Activated naive CD8-positive, alpha-beta T cell treated with anti-CD3 and anti-CD28 coated beads for 36 hours (primary cell): ENCODE measurements at regions not wholly inside any gene's neighbourhood (a gene's known extent, or its start where the extent isn't known, plus 50 kb on each side); places are given as distances from the start of the nearest gene placed in this dataset.
A peak's percentile ranks its signal among the peaks of the same experiment; 100 is the strongest.

ENCODE experiments used
- DNase-seq: peaks from one replicate; pipeline ENCODE4 v3.0.0; 2021
- H3K27ac Mint-ChIP-seq: one replicate; pipeline ENCODE4 v1.8.0; 2022; ENCODE audit warnings: mild to moderate bottlenecking, moderate library complexity, mixed read lengths
- H3K27me3 Mint-ChIP-seq: one replicate; pipeline ENCODE4 v1.8.0; 2022; ENCODE audit warnings: mild to moderate bottlenecking, mixed read lengths
- H3K36me3 Mint-ChIP-seq: one replicate; pipeline ENCODE4 v1.8.0; 2021; ENCODE audit warnings: mild to moderate bottlenecking, mixed read lengths
- H3K4me1 Mint-ChIP-seq: one replicate; pipeline ENCODE4 v1.8.0; 2021; ENCODE audit warnings: mixed read lengths
- H3K4me3 Mint-ChIP-seq: one replicate; pipeline ENCODE4 v1.8.0; 2022; ENCODE audit warnings: mild to moderate bottlenecking, moderate library complexity, mixed read lengths
- H3K9me3 Mint-ChIP-seq: one replicate; pipeline ENCODE4 v1.8.0; 2022; ENCODE audit warnings: mixed read lengths

DNA sequence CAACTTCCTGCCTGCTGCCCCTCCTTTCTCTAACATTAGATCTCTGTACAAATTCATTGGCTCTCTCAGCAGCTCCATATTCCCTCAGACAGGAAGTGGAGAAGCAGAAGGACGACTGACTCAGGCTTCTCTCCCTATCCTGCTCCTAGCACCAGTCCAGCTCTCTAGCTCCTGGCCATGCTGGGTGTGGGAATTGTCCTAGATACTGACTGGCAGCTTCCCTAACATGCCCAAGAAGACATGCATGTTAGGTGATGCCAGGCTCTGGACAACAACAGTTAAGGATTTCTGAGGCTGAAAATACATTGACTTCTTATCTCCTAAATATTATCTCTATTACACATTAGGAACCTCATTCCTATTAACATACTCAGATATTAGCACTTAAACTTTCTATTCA lies 292.9 kb downstream of the IKZF2 start:
- Mint-ChIP-seq H3K36me3 (peaks cover 5% of the 10 kb centered on the region), H3K4me3 (no peak overlapping the region), H3K4me1 (no peaks in the 10 kb centered on the region), H3K9me3 (peaks cover 21% of the 10 kb centered on the region), H3K27me3 (no peaks in the 10 kb centered on the region), H3K27ac (no peak overlapping the region)
- no peak for DNase-seq

GRCh38 chr2:212854771-212855170 lies 296.6 kb downstream of the IKZF2 start:
- Mint-ChIP-seq H3K4me3 (no peak overlapping the region), H3K9me3 (peaks cover 2% of the 10 kb centered on the region), H3K4me1 (no peaks in the 10 kb centered on the region), H3K27me3 (no peaks in the 10 kb centered on the region), H3K36me3 (no peaks in the 10 kb centered on the region), H3K27ac (no peak overlapping the region)
- DNase-seq: no peak

DNA sequence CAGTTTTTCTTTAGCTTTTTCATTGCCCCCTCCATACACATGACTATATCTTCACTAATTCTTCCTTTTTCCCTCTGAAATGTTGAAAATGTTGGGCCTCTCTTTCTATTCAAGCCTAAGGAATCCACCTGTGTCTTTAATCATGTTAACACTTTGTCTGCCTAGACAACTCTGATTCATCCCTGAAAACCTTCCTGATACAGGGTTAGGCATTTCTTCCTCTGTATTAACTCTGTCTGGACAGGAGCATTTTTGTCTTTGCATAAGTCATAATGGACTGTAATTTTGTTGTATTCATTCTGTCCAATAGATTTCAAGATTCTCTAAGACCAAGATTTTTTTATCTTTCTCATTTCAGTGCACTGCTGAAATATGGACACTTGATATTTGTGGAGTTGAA lies 297.3 kb downstream of the IKZF2 start:
- DNase-seq: no peak
- H3K9me3 Mint-ChIP-seq: no peaks in the 10 kb centered on the region
- no peak overlapping the region for H3K4me3 Mint-ChIP-seq
- H3K36me3 Mint-ChIP-seq: no peaks in the 10 kb centered on the region
- H3K4me1 Mint-ChIP-seq: no peaks in the 10 kb centered on the region
- no peak overlapping the region for H3K27ac Mint-ChIP-seq
- no peaks in the 10 kb centered on the region for H3K27me3 Mint-ChIP-seq

DNA sequence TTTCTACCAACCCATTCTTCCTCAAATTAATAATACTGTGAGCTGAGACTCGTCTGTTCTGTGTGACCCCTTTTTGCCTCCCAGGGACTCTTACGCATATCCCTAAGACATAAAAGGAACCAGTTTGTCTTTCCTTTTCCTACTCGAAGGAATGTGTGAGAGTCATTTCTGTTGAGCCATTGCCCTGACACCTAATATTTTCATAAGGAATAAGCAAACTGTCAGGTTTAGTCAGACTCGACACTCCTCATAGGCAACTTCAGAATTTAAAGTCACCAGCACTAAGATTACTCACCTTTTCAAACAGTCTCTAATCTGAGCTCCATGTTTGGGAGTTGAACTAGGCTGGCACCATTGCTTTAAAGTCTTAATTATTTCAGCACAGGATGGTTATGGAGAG lies 305.5 kb downstream of the IKZF2 start:
- Mint-ChIP-seq H3K9me3 (peaks cover 3% of the 10 kb centered on the region), H3K27ac (no peak overlapping the region), H3K36me3 (peaks cover 2% of the 10 kb centered on the region), H3K27me3 (no peaks in the 10 kb centered on the region), H3K4me3 (no peak overlapping the region), H3K4me1 (peaks cover 8% of the 10 kb centered on the region)
- DNase-seq: no peak

GRCh38 chr2:212843409-212844199 lies 305.0 kb upstream of the ERBB4 start:
- peaks cover 3% of the 10 kb centered on the region for H3K9me3 Mint-ChIP-seq
- no peaks in the 10 kb centered on the region for H3K27me3 Mint-ChIP-seq
- no peak overlapping the region for H3K4me3 Mint-ChIP-seq
- peaks cover 2% of the 10 kb centered on the region for H3K36me3 Mint-ChIP-seq
- DNase-seq: no peak
- no peak overlapping the region for H3K27ac Mint-ChIP-seq
- H3K4me1 Mint-ChIP-seq: peaks cover 8% of the 10 kb centered on the region

GRCh38 chr2:212842544-212843185 lies 304.1 kb upstream of the ERBB4 start:
- H3K9me3 Mint-ChIP-seq: peaks cover 3% of the 10 kb centered on the region
- H3K4me1 Mint-ChIP-seq: peaks cover 8% of the 10 kb centered on the region
- DNase-seq: no peak
- no peak overlapping the region for H3K27ac Mint-ChIP-seq
- H3K36me3 Mint-ChIP-seq: peaks cover 2% of the 10 kb centered on the region
- H3K4me3 Mint-ChIP-seq: no peak overlapping the region
- H3K27me3 Mint-ChIP-seq: no peaks in the 10 kb centered on the region

- peaks cover 2% of the 10 kb centered on the region for H3K36me3 Mint-ChIP-seq
- no peak overlapping the region for H3K27ac Mint-ChIP-seq
- no peak for DNase-seq
- H3K4me1 Mint-ChIP-seq: peaks cover 8% of the 10 kb centered on the region
- no peak overlapping the region for H3K4me3 Mint-ChIP-seq
- H3K9me3 Mint-ChIP-seq: peaks cover 3% of the 10 kb centered on the region
- no peaks in the 10 kb centered on the region for H3K27me3 Mint-ChIP-seq
Measured at GRCh38 chr2:212841460-212841859, 302.9 kb upstream of the ERBB4 start.

- Mint-ChIP-seq H3K4me1 (no peaks in the 10 kb centered on the region), H3K27ac (no peak overlapping the region), H3K4me3 (no peak overlapping the region), H3K36me3 (peaks cover 5% of the 10 kb centered on the region), H3K27me3 (peaks cover 7% of the 10 kb centered on the region), H3K9me3 (peaks cover 3% of the 10 kb centered on the region)
- DNase-seq: no peak
Measured at GRCh38 chr2:212832211-212833195, 293.9 kb upstream of the ERBB4 start.

DNA sequence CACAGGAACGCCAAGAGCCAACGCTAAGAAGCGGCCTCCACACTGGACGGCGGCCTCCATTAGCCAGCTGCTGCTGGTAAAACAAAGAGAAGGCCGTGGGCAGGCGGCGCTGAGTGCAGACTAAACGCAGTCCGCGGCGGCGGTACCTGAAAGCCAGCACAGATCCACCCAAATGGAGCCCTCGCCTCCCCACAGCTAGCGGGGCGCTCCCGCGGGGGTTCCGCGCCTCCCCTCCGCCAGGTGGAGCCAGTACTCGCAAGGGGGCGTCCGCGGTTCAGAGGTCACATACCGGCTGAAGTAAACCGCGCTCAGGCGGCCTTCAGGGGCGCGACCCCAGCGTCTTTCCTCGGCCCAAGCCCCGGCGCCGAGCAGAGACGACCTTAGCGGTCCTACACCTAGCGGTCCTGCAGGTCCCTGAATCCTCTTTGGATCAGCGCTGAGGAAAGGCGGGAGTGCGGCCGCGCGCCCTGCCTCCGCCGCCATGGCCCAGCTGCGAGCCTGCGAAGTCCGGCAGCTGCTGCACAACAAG lies 293.1 kb upstream of the ERBB4 start:
- Mint-ChIP-seq H3K4me1 (no peaks in the 10 kb centered on the region), H3K36me3 (peaks cover 5% of the 10 kb centered on the region), H3K9me3 (peaks cover 3% of the 10 kb centered on the region), H3K27ac (no peak overlapping the region), H3K4me3 (no peak overlapping the region), H3K27me3 (peaks cover 7% of the 10 kb centered on the region)
- DNase-seq: no peak

- no peak for DNase-seq
- Mint-ChIP-seq H3K36me3 (no peaks in the 10 kb centered on the region), H3K4me1 (peaks cover 5% of the 10 kb centered on the region), H3K9me3 (no peaks in the 10 kb centered on the region), H3K27me3 (peaks cover 5% of the 10 kb centered on the region), H3K4me3 (no peak overlapping the region), H3K27ac (no peak overlapping the region)
Measured at GRCh38 chr2:212816267-212816666, 277.7 kb upstream of the ERBB4 start.

GRCh38 chr2:212815453-212815852 lies 276.9 kb upstream of the ERBB4 start:
- DNase-seq: peak; percentile 21
- Mint-ChIP-seq H3K36me3 (no peaks in the 10 kb centered on the region), H3K27ac (no peak overlapping the region), H3K9me3 (no peaks in the 10 kb centered on the region), H3K27me3 (peaks cover 5% of the 10 kb centered on the region), H3K4me3 (no peak overlapping the region), H3K4me1 (peaks cover 5% of the 10 kb centered on the region)

- peaks cover 5% of the 10 kb centered on the region for H3K4me1 Mint-ChIP-seq
- H3K36me3 Mint-ChIP-seq: no peaks in the 10 kb centered on the region
- no peak for DNase-seq
- no peaks in the 10 kb centered on the region for H3K9me3 Mint-ChIP-seq
- no peak overlapping the region for H3K4me3 Mint-ChIP-seq
- no peak overlapping the region for H3K27ac Mint-ChIP-seq
- peaks cover 5% of the 10 kb centered on the region for H3K27me3 Mint-ChIP-seq
Measured at GRCh38 chr2:212814941-212815340, 276.3 kb upstream of the ERBB4 start.

DNA sequence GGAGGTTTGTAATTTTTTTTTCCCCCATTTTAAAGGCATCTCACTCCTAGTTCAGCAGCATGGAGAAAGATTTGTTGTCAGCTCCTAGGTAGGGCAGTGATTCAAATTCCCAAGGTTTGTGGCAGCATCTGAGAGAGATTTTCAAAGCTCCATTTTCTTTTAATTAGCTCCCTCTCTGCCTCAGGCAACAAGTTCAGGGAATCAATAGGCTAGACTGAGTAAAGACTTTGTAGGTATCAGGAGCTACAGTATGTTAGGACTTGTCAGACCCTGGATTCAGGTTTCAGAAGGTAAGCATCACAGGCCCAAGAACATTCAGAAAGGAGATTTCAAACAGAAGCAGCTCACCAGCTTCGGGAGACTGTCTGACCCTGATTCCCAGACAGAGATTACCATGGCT lies 273.3 kb upstream of the ERBB4 start:
- Mint-ChIP-seq H3K27ac (no peak overlapping the region), H3K9me3 (no peaks in the 10 kb centered on the region), H3K4me1 (peaks cover 5% of the 10 kb centered on the region), H3K36me3 (no peaks in the 10 kb centered on the region), H3K4me3 (no peak overlapping the region), H3K27me3 (peaks cover 5% of the 10 kb centered on the region)
- DNase-seq: no peak

GRCh38 chr2:212811036-212811805 lies 272.6 kb upstream of the ERBB4 start:
- Mint-ChIP-seq H3K27ac (no peak overlapping the region), H3K4me1 (peaks cover 5% of the 10 kb centered on the region), H3K36me3 (no peaks in the 10 kb centered on the region), H3K4me3 (no peak overlapping the region), H3K9me3 (no peaks in the 10 kb centered on the region), H3K27me3 (peaks cover 5% of the 10 kb centered on the region)
- DNase-seq: no peak
